Osteocyte (in vitro differentiated cells): ENCODE measurements at regions not wholly inside any gene's neighbourhood (a gene's known extent, or its start where the extent isn't known, plus 50 kb on each side); places are given as distances from the start of the nearest gene placed in this dataset.

Experiments
- DNase-seq: peaks from one replicate; pipeline ENCODE4 v3.0.0; 2021; ENCODE audit warnings: mixed read lengths; ENCODE audit not compliant: unreplicated experiment; ENCODE audit errors: extremely low spot score
- H3K27ac Mint-ChIP-seq: one replicate; pipeline ENCODE4 v1.8.0; 2021; ENCODE audit warnings: mild to moderate bottlenecking, mixed read lengths; ENCODE audit not compliant: unreplicated experiment
- H3K27me3 Mint-ChIP-seq: one replicate; pipeline ENCODE4 v1.8.0; 2021; ENCODE audit warnings: mixed read lengths; ENCODE audit not compliant: unreplicated experiment
- H3K36me3 Mint-ChIP-seq: one replicate; pipeline ENCODE4 v1.8.0; 2021; ENCODE audit warnings: mixed read lengths; ENCODE audit not compliant: unreplicated experiment
- H3K4me1 Mint-ChIP-seq: one replicate; pipeline ENCODE4 v1.8.0; 2021; ENCODE audit warnings: mixed read lengths; ENCODE audit not compliant: unreplicated experiment
- H3K4me3 Mint-ChIP-seq: one replicate; pipeline ENCODE4 v1.8.0; 2021; ENCODE audit warnings: mild to moderate bottlenecking, moderate library complexity, mixed read lengths; ENCODE audit not compliant: unreplicated experiment
- H3K9me3 Mint-ChIP-seq: one replicate; pipeline ENCODE4 v1.8.0; 2021; ENCODE audit warnings: mixed read lengths; ENCODE audit not compliant: unreplicated experiment
- CTCF ChIP-seq: fragments of 200-600 bp; sonication (generic); IDR thresholded peaks from 2 replicates; pipeline ENCODE4 v1.5.0; 2021; ENCODE audit warnings: antibody characterized with exemption, mild to moderate bottlenecking, moderate library complexity

- Mint-ChIP-seq H3K9me3 (peaks cover 55% of the 10 kb centered on the region), H3K36me3 (no peaks in the 10 kb centered on the region), H3K27ac (no peak overlapping the region), H3K4me1 (no peaks in the 10 kb centered on the region), H3K27me3 (no peaks in the 10 kb centered on the region), H3K4me3 (no peak overlapping the region)
- no peak for DNase-seq
- no peak for TF ChIP-seq CTCF
Measured at GRCh38 chr1:5479876-5480646, 512.2 kb downstream of the NPHP4 start.

GRCh38 chr1:5478961-5479360, 513.3 kb downstream of the NPHP4 start:
- peaks cover 49% of the 10 kb centered on the region for H3K9me3 Mint-ChIP-seq
- no peak overlapping the region for H3K4me3 Mint-ChIP-seq
- no peaks in the 10 kb centered on the region for H3K4me1 Mint-ChIP-seq
- H3K36me3 Mint-ChIP-seq: no peaks in the 10 kb centered on the region
- no peaks in the 10 kb centered on the region for H3K27me3 Mint-ChIP-seq
- no peak overlapping the region for H3K27ac Mint-ChIP-seq
- no peak for TF ChIP-seq CTCF
- DNase-seq: no peak

- Mint-ChIP-seq H3K4me3 (no peak overlapping the region), H3K27ac (no peak overlapping the region), H3K36me3 (no peaks in the 10 kb centered on the region), H3K9me3 (peaks cover 47% of the 10 kb centered on the region), H3K4me1 (no peaks in the 10 kb centered on the region), H3K27me3 (no peaks in the 10 kb centered on the region)
- no peak for DNase-seq
- no peak for TF ChIP-seq CTCF
Measured at GRCh38 chr1:5478156-5478695, 514.0 kb downstream of the NPHP4 start.

- Mint-ChIP-seq H3K36me3 (no peaks in the 10 kb centered on the region), H3K27ac (no peak overlapping the region), H3K9me3 (peaks cover 42% of the 10 kb centered on the region), H3K4me1 (no peaks in the 10 kb centered on the region), H3K4me3 (no peak overlapping the region), H3K27me3 (no peaks in the 10 kb centered on the region)
- DNase-seq: no peak
- TF ChIP-seq CTCF: no peak
Measured at GRCh38 chr1:5477716-5478115, 514.5 kb downstream of the NPHP4 start.

- Mint-ChIP-seq H3K4me1 (no peaks in the 10 kb centered on the region), H3K27me3 (no peaks in the 10 kb centered on the region), H3K4me3 (no peak overlapping the region)
Measured at GRCh38 chr1:5475572-5475971, 516.7 kb downstream of the NPHP4 start.

More at GRCh38 chr1:5475572-5475971, 516.7 kb downstream of the NPHP4 start:
- DNase-seq: no peak
- no peak overlapping the region for H3K27ac Mint-ChIP-seq
- H3K36me3 Mint-ChIP-seq: no peaks in the 10 kb centered on the region
- H3K9me3 Mint-ChIP-seq: peaks cover 51% of the 10 kb centered on the region
- no peak for TF ChIP-seq CTCF
